ENCODE measurements at regions not wholly inside any gene's neighbourhood (a gene's known extent, or its start where the extent isn't known, plus 50 kb on each side); places are given as distances from the start of the nearest gene placed in this dataset.
"Not testable (repeated sequence)": the region's sequence is repeated elsewhere in the genome, so short reads cannot be mapped to it uniquely, and the experiment has no call there.

- no peak for DNase-seq
Observed at GRCh38 chr15:29548006-29548405, 274.3 kb downstream of the TJP1 start.

DNA sequence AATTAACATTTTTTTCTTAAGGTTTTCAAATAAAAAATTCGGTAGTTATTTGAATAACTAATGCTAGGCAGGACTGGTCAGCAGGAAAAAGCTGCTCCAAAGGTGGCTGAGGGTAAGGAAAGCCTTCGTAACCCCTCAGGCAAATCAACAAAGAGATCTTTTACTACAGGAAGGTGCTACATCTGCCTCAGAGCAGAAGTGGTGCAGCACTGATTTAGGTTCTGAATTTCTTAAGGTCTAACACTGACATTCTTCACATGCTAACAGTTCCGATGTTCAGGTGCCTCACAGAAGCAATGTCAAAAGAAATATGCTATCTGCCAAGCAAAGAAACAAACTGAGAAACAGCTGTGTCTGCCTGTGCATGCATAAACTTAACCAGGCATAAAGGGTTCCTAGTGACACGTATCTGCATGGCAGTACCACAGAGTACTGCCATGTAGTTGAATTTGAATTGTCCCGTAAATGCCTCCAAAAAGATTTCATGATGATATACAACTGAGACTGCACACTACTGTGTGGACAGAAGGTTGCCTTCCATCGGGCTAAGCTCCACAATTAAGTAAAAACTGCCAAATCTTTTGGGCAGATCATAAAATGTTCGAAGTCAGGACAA lies 275.0 kb upstream of the NSMCE3 start:
- DNase-seq: no peak

DNA sequence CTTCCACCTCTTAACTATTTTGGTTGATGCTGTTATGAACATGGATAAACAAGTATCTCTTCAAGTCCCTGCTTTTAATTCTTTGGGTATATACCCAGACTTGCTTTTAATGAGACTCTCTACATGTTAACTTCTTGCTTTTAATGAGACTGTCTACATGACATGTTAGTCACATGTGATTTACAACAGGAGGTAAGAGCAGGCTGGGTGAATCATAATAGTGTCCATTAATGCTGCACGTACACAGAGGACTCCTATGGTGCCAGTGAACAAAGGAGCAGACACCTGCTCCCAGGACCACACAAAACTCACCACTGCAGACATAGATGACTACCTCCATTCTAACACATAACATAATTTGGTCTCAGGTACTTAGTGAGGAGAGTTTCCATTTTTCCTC lies 273.4 kb upstream of the NSMCE3 start:
- DNase-seq: no peak

- no peak for DNase-seq
Observed at GRCh38 chr15:29541309-29541708, 271.7 kb upstream of the NSMCE3 start.

DNA sequence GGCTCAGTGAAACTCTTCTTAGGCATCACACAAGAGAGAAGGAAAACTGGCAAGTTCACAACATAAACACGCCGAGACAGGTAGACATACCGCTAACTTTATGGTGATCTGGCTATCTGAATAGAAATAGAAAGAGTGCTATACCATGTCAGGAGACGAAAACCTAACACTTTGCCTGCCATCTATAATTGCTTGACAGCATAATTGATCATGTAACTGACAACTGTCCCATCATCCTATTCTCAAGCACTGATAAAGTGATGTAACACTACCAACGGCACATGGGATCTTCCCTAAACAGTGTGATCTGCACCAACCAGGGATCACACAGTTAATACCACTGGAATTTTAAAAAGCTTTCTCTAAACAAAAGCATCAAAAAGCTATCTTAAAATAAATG lies 270.9 kb upstream of the NSMCE3 start:
- DNase-seq: no peak

GRCh38 chr15:29539736-29540135 lies 270.1 kb upstream of the NSMCE3 start:
- DNase-seq: no peak

DNA sequence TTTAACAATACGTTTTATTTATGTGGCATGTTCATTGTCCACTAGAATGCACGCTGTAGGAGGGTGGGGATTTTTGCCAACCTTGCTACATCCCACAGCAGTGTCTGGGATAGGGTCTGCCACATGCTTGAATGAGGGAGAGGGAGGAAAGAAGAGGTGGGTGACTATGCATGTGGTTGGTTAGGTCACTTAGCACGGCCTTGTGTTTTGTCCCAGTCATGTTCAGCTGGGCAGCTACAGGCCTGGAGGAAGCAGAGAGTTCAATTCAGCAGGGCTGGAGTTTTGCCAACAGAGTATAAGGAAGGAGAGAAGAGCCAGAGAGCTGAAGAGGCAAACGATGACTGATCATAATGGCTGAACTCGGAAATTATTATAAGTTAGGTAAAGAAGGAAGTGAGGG lies 268.4 kb upstream of the NSMCE3 start:
- no peak for DNase-seq

GRCh38 chr15:29535952-29536351 lies 266.3 kb upstream of the NSMCE3 start:
- DNase-seq: no peak

GRCh38 chr15:29534378-29534777 lies 264.8 kb upstream of the NSMCE3 start:
- no peak for DNase-seq

- DNase-seq: no peak
Observed at GRCh38 chr15:29533647-29534046, 264.0 kb upstream of the NSMCE3 start.

GRCh38 chr15:29532296-29532695 lies 262.7 kb upstream of the NSMCE3 start:
- DNase-seq: no peak

- no peak for DNase-seq
Observed at GRCh38 chr15:29530966-29531365, 261.3 kb upstream of the NSMCE3 start.

- no peak for DNase-seq
Observed at GRCh38 chr15:29529043-29529442, 259.4 kb upstream of the NSMCE3 start.

GRCh38 chr15:29528276-29528675 lies 258.7 kb upstream of the NSMCE3 start:
- DNase-seq: no peak

- no peak for DNase-seq
Observed at GRCh38 chr15:29526802-29527201, 257.2 kb upstream of the NSMCE3 start.

DNA sequence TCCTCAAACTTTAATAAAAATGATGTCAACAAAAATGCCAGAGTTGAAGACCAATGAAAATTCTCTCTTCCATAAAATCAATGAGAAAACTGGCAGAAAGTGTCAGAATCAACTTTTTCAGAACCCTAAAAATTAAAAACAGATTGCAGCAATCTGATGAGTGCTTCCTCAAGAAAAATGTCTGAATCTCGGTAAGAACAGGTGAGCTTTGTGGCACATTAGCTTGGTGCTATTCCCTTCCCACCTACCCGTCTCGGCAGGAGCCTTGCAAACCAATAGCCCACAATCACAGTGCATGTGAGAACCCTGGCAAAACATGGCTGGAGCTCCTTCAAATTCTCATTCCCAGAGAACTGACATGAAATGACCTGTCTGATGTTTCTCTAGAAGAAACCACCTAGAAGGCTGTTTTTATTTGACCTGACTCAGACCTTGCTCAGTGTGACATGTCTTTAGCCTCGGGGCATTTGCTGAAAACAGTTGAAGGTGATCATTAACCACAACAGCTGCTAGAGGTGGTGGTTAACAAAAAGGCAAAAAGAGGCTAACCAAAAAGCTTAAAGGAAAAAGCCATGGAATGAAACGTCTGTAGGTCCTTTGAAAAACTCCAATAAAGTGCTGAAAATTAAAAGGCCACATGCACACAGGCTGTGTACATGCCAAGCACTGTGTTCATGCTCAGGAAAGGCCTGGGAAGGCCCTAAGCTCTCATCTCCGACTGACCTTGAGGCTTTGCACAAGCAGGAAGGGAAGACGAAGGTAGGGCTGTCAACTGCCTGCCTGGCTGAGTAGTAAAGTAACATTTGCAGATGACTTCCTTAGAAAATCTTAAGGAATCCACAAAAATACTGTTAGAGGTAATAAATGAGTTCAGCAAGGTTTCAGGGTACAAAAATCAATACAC lies 253.0 kb upstream of the NSMCE3 start:
- DNase-seq: no peak

DNA sequence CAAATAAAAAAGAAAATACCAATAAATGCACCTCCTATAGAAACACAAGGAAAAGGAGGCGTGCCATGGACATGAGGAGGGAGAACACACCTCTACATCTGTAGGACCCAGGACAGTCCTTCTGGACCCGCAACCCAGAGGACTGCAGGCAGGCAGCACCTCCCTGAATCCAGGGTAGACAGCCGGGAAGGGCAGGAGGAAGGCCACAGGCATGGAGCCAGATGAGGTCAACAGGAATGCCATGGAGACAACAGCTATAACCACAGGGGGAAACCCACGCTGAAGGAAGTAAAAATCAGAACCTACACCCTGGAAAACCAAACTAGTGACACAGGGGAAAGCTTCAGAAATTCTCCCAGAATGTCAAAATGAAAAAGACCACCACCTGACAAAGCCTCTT lies 248.8 kb upstream of the NSMCE3 start:
- DNase-seq: no peak

DNA sequence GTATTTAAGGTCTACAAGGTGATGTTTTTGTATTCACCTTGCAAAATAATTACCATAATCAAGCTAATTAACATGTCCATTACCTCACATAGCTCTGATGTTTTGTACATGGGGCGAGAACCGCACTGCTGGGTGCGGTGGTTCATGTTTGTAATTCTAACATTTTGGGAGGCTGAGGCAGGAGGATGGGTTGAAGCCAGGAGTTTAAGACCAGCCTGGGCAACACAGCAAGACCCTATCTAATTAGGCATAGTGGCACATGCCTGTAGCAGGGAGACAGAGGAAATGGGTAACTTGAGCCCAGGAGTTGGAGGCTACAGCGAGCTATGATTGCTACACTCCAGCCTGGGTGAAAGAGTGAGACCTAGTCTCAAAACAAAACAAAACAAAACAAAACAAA lies 248.2 kb upstream of the NSMCE3 start:
- no peak for DNase-seq

DNA sequence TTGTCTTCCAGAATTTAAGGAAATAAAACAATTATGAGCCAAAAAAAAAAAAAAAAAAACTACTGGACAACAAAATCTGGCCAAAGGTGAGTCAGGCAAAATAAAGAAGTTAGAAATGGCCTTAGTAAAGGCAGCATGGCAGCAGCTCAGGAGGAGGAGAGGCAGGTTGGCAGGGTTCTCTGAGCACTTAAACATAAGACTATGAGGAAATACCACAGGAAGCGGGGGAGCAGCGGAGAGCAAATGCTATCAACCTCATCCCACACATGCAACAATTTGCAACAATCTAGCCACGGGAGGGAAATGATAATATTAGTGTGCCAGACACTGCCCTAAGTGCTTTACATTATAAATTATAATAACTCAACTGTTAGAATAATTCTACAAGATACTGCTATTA lies 247.3 kb upstream of the NSMCE3 start:
- DNase-seq: no peak

DNA sequence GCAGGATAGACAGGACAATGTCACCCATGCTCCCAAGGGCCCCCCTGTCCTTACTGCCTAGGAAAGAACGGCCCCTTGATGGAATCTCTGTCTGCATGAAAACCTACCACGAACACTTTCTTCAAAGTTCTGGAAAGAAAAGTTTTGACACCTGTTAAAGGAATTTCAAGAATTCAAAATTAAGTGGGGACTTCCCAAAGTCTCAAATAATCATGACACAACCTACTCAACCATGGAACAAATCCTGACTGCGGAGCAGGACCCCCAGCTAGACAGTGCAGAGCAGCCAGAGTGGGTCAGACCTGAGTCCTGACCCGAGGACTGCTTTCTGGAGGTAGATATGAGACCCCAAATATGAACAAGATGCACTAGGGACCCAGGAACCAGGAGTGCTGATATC lies 245.3 kb upstream of the NSMCE3 start:
- no peak for DNase-seq

DNA sequence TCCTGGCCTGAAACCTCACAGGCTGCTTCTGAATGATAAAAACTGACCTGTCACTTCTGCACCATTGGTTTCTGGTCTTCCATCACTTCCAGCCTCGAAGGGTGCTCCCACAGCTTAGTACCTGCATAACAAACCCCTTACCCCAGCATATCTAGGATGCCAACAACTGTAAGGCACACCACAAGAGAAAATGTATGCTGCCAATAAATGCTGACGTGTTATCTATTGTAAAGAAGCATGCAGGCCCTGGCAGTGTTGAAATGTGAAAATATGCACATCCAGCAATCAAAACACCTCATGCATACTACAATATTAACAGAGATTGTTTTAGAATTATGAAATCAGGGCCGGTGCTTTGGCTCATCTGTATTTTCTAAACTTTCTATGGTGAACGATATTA lies 242.0 kb upstream of the NSMCE3 start:
- DNase-seq: no peak

DNA sequence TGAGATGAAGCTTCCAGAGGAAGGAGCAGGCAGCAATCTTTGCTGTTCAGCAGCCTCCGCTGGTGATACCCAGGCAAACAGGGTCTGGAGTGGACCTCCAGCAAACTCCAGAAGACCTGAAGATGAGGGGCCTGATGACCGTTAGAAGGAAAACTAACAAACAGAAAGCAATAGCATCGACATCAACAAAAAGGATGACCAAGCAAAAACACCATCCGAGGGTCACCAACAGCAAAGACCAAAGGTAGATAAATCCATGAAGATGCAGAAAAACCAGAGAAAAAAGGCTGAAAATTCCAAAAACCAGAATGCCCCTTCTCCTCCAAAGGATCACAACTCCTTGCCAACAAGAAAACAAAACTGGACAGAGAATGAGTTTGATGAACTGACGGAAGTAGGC lies 235.9 kb upstream of the NSMCE3 start:
- DNase-seq: not testable (repeated sequence)

- DNase-seq: no peak
Observed at GRCh38 chr15:29490747-29491471, 221.3 kb upstream of the NSMCE3 start.

GRCh38 chr15:29480949-29481348 lies 211.3 kb upstream of the NSMCE3 start:
- DNase-seq: no peak
